ENCODE measurements at regions not wholly inside any gene's neighbourhood (a gene's known extent, or its start where the extent isn't known, plus 50 kb on each side); places are given as distances from the start of the nearest gene placed in this dataset.

DNA sequence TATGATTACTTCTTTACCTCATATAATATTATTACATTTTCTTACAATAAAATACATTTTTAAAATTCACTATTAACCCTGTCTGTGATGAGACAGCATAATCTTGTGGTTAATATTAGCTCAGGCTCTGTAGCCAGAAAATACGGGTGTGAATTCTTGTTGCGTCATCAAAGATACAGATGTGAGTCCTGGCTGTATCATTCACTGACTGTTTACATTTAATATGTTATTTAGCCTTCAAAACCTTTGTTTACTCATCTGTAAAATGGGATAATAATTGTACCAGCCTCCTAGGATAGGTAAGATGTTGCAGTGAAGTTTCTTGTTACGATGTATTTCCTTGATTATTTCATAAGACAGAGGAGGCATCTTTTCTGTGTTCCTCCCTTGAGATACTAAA, 184.7 kb upstream of the PRPS1L1 start:
- DNase-seq: no peak
- TF ChIP-seq, protein P1, sequence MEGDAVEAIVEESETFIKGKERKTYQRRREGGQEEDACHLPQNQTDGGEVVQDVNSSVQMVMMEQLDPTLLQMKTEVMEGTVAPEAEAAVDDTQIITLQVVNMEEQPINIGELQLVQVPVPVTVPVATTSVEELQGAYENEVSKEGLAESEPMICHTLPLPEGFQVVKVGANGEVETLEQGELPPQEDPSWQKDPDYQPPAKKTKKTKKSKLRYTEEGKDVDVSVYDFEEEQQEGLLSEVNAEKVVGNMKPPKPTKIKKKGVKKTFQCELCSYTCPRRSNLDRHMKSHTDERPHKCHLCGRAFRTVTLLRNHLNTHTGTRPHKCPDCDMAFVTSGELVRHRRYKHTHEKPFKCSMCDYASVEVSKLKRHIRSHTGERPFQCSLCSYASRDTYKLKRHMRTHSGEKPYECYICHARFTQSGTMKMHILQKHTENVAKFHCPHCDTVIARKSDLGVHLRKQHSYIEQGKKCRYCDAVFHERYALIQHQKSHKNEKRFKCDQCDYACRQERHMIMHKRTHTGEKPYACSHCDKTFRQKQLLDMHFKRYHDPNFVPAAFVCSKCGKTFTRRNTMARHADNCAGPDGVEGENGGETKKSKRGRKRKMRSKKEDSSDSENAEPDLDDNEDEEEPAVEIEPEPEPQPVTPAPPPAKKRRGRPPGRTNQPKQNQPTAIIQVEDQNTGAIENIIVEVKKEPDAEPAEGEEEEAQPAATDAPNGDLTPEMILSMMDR (IDR thresholded peaks at IDR 0.05): no peak
- no peak for TF ChIP-seq POLR2A (IDR thresholded peaks at IDR 0.05)
- Histone ChIP-seq H3K4me3 (replicated peaks in 1 of 3) (no peak overlapping the region), H3K27me3 (no peaks in the 10 kb centered on the region), H3K9me3 (no peaks in the 10 kb centered on the region), H3K36me3 (no peaks in the 10 kb centered on the region), H3K27ac (no peak overlapping the region), H3K4me1 (no peaks in the 10 kb centered on the region)
- 85 to 87% methylated on average over 3 of the region's 3 CpGs for WGBS, 2 donors
- intact Hi-C loops (cut with DNase I): no loop called here

DNA sequence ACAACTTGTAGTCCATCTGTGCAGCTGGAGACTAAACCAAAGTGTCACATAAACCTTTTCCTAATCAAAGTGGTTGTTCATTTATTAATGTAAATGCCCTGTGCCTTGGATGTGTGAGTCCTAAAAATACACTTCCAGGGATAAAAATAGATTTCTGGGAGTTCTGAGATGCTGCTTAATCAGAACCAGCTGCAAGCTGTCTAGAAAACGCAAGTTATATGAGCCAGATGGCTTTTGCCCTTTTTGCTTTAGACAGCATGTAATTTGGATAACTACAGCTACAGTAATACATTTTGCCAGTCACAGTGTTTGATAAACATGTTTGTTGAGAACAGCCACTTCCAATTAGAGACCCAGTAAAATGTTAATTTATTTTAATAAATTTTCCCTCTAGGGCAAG, 185.1 kb upstream of the PRPS1L1 start:
- TF ChIP-seq, protein P1 (IDR thresholded peaks at IDR 0.05): no peak
- TF ChIP-seq POLR2A (IDR thresholded peaks at IDR 0.05): no peak
- intact Hi-C loops (cut with DNase I): no loop called here
- no peak for DNase-seq
- H3K4me3 ChIP-seq (replicated peaks in 1 of 3): no peak overlapping the region
- no peak overlapping the region for H3K27ac ChIP-seq
- H3K36me3 ChIP-seq: no peaks in the 10 kb centered on the region
- no peaks in the 10 kb centered on the region for H3K4me1 ChIP-seq
- H3K27me3 ChIP-seq: no peaks in the 10 kb centered on the region
- 63 to 79% methylated on average over 1 of the region's 1 CpG for WGBS, 2 donors
- no peaks in the 10 kb centered on the region for H3K9me3 ChIP-seq

DNA sequence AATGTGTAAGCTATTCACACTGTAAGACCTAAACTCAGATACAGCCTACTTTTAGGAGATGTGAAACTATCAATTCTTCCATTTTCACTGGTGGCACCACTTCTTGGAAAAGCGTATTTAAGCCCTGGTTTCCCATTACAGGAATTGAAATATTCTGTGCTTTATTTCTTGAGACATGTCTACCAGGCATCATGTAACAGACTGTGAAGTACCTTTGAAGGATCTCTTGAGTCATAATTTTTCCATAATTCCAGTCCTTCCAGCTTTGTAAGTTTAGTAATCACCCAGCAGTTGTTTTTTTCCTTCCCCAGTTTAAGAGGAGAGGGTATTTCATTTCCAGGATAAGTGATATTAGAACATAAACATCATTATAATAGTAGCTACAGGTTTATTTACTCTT, 186.0 kb upstream of the PRPS1L1 start:
- H3K4me3 ChIP-seq (replicated peaks in 1 of 3): no peak overlapping the region
- no peaks in the 10 kb centered on the region for H3K9me3 ChIP-seq
- no peaks in the 10 kb centered on the region for H3K36me3 ChIP-seq
- H3K4me1 ChIP-seq: no peaks in the 10 kb centered on the region
- WGBS, 2 donors: 95 to 100% methylated on average over 1 of the region's 1 CpG
- no peak for TF ChIP-seq POLR2A (IDR thresholded peaks at IDR 0.05)
- TF ChIP-seq, protein P1 (IDR thresholded peaks at IDR 0.05): no peak
- intact Hi-C loops (cut with DNase I): no loop called here
- DNase-seq: no peak
- no peaks in the 10 kb centered on the region for H3K27me3 ChIP-seq
- H3K27ac ChIP-seq: no peak overlapping the region

DNA sequence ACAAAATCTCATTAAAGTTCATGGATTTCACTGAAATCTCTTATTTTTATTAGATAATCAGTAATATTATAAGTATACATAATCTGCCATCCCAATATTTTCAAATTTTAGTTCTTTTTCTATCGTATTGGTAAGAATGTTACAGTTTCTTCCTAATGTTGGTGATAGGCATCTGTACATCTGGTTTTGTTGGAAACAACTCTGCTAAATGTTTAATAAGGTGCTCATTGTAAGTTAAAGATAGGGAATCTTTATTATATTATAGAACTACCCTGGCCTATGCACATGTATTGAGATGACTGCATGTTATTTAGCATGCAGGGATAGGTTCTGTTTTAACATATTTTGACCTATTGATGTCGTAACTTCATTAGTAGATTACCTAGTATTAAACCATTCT, 188.6 kb upstream of the PRPS1L1 start:
- H3K4me1 ChIP-seq: no peaks in the 10 kb centered on the region
- no peak overlapping the region for H3K27ac ChIP-seq
- intact Hi-C loops (cut with DNase I): no loop called here
- DNase-seq: no peak
- no peaks in the 10 kb centered on the region for H3K27me3 ChIP-seq
- no peaks in the 10 kb centered on the region for H3K9me3 ChIP-seq
- TF ChIP-seq POLR2A (IDR thresholded peaks at IDR 0.05): no peak
- TF ChIP-seq, protein P1 (IDR thresholded peaks at IDR 0.05): no peak
- H3K36me3 ChIP-seq: no peaks in the 10 kb centered on the region
- 97 to 100% methylated on average over 2 of the region's 2 CpGs for WGBS, 2 donors
- no peak overlapping the region for H3K4me3 ChIP-seq (replicated peaks in 1 of 3)

DNA sequence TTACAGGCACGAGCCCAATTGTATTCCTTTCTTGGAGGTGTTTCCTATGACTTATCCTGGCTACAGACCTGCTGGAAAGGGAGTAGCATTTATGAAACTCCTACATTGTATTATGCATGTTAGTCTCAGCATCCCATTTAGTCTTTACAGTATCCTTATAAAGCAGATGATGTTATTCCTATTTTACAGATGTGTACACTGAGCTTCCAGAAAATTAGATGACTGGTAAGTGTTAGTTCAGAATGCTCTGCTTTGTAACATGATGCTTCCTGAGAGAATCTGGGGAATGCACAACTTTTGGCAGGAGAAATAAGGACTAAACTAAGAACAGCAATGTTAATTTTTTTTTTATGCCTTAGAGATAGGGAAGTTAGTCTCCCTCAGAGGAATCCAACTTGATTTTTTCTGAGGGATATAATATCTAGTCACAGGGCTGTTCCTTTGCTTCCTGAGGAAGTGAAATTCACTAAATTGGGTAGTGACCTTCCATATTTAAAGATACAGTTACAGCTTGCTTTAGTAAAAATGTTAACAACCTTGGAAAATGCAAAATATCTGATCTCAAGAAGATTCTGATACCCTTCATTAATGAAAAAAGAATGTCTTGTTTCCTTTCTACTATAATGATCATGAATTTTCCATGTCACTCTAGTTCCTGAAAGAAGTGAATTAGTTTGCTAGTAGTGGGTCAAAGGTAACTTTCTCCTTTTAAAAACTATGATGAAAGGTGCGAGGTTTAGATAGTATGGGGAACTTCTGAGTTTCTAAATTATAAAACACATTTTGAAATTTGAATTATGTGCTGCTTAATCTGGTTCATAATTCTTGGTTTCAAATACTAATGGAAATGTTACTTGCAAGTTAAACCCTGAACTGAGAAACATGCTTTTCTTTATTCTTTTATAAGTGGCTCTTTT, 194.0 kb upstream of the PRPS1L1 start:
- no peaks in the 10 kb centered on the region for H3K4me1 ChIP-seq
- DNase-seq: no peak
- H3K4me3 ChIP-seq (replicated peaks in 1 of 3): no peak overlapping the region
- no peaks in the 10 kb centered on the region for H3K27me3 ChIP-seq
- no peak overlapping the region for H3K27ac ChIP-seq
- WGBS, 2 donors: 83 to 91% methylated on average over 2 of the region's 2 CpGs
- TF ChIP-seq, protein P1 (IDR thresholded peaks at IDR 0.05): no peak
- no peak for TF ChIP-seq POLR2A (IDR thresholded peaks at IDR 0.05)
- no peaks in the 10 kb centered on the region for H3K9me3 ChIP-seq
- intact Hi-C loops (cut with DNase I): no loop called here
- no peaks in the 10 kb centered on the region for H3K36me3 ChIP-seq
